HG03066 (cell line): ENCODE measurements at regions not wholly inside any gene's neighbourhood (a gene's known extent, or its start where the extent isn't known, plus 50 kb on each side); places are given as distances from the start of the nearest gene placed in this dataset.
"Not testable (repeated sequence)": the region's sequence is repeated elsewhere in the genome, so short reads cannot be mapped to it uniquely, and the experiment has no call there.

Source experiments
- ATAC-seq: cut with Tn5 transposase; IDR thresholded peaks from one replicate; pipeline ENCODE4 v1.9.1; 2021; ENCODE audit warnings: low read depth; ENCODE audit not compliant: unreplicated experiment

- ATAC-seq = no peak
Measured at GRCh38 chr9:129306318-129306973, 128.4 kb upstream of the IER5L start.

- no peak for ATAC-seq
Measured at GRCh38 chr9:129305246-129305645, 127.2 kb upstream of the IER5L start.

GRCh38 chr9:129301941-129302340, 123.9 kb upstream of the IER5L start:
- no peak for ATAC-seq

- not testable (repeated sequence) for ATAC-seq
Measured at GRCh38 chr9:129296195-129296594, 118.1 kb upstream of the IER5L start.

- ATAC-seq = no peak
Measured at GRCh38 chr9:129291041-129291501, 113.0 kb upstream of the IER5L start.

GRCh38 chr9:129290606-129291005, 112.5 kb upstream of the IER5L start:
- no peak for ATAC-seq

- no peak for ATAC-seq
Measured at GRCh38 chr9:129289883-129290282, 111.8 kb upstream of the IER5L start.

GRCh38 chr9:129289131-129289731, 111.2 kb upstream of the IER5L start:
- no peak for ATAC-seq

- ATAC-seq = no peak
Measured at GRCh38 chr9:129287619-129288305, 109.7 kb upstream of the IER5L start.

GRCh38 chr9:129285979-129286772, 108.1 kb upstream of the IER5L start:
- ATAC-seq = no peak

- ATAC-seq = no peak
Measured at GRCh38 chr9:129285382-129285781, 107.3 kb upstream of the IER5L start.

- ATAC-seq = no peak
Measured at GRCh38 chr9:129284607-129285291, 106.7 kb upstream of the IER5L start.

- ATAC-seq = no peak
Measured at GRCh38 chr9:129283705-129284606, 105.9 kb upstream of the IER5L start.

GRCh38 chr9:129283291-129283691, 105.2 kb upstream of the IER5L start:
- no peak for ATAC-seq

GRCh38 chr9:129282731-129283211, 104.7 kb upstream of the IER5L start:
- no peak for ATAC-seq

- ATAC-seq = no peak
Measured at GRCh38 chr9:129282272-129282671, 104.2 kb upstream of the IER5L start.

- ATAC-seq = no peak
Measured at GRCh38 chr9:129281506-129282145, 103.6 kb upstream of the IER5L start.

- ATAC-seq = no peak
Measured at GRCh38 chr9:129280623-129281271, 102.7 kb upstream of the IER5L start.
